GM19452 (cell line): ENCODE measurements at regions not wholly inside any gene's neighbourhood (a gene's known extent, or its start where the extent isn't known, plus 50 kb on each side); places are given as distances from the start of the nearest gene placed in this dataset.

Experiments
- ATAC-seq: cut with Tn5 transposase; IDR thresholded peaks from one replicate; pipeline ENCODE4 v1.9.1; 2021; ENCODE audit not compliant: unreplicated experiment

DNA sequence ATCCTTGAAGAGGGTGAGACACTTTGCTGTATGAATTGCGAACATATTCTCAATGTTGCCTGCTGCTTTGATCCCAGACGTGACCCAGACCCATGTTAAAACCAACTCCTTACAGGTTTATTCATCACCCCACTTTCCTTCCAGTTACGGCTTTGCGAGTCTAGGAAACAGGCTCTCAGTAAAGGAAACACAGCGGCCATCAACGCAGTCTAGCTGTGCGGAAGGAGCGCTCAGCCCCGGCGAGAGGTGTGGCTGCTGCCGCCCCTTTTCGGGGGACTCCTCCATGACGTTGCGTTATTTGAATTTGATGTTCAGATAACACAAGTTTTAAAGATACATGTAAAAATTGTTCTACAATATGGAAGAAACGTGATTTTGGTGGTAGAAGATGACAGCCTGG is 206.4 kb upstream of the FAT1 start:
- ATAC-seq: no peak

GRCh38 chr4:186931519-186931918 is 207.9 kb upstream of the FAT1 start:
- ATAC-seq: no peak

DNA sequence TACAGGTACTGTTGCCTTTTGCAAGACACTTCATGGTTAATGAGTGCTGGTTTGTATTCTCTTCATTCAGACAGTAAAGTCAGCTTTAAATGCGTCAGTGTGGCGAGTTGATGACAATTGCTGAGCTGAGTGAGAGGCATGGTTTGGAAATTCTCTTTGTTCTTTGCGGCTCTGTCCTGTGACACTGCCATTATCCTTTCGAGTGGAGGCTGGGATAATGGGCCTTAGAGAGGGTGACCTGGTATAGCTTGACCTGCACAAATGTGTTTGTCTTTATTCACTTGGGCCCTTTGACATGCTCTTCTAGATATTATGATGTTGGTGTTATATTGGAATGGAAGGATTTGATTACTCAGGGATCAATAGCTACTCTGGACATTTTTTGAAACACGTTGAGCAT is 208.5 kb upstream of the FAT1 start:
- ATAC-seq: no peak

- ATAC-seq: no peak
Observed at GRCh38 chr4:186932631-186933187, 209.1 kb upstream of the FAT1 start.

DNA sequence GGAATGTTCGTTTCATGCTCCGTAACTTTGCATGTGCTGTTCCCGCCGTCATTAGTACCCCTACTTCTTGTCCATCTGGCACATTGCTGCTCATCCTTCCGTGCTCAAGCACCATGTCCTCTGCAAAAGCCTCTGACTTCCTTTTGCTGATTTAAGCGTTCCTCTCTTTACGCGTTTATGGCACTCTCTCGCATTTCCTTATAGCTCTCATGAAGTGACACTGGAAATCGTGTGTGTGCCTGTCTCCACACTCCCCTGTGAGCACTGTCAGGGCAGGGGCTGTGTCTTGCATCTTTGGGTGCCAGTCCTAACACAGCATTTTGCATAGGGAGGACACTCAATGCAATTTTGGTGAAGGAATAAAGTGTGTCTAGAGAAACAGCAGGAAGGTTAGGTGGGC is 210.6 kb upstream of the FAT1 start:
- ATAC-seq: no peak

DNA sequence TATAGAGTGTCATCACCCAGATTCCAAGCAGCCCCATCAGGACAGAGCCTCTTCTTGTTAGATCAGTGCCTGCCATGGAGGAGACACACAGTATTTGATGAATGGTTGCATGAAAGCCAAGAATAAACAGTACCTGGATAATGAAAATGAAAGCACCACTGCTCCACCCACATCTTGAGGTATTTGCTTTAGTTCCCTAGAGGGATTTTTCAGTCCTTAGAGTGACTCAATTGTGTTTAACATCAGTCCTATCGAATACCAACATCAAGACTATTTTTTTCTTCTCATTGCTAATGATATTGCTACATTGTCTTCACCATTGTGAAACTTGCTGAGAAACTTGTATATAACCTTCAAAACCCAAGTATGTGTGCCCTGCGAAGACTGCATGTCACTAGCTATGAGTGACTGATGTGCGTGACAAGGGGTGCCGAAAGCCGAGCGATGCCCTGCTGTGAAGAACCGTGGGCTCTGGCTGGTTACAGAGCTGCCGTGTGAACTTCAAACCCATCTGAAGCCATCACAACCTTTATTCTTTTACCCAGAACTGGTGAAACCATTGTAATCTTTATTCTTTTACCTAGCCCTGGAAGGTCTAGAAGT is 211.3 kb upstream of the FAT1 start:
- no peak for ATAC-seq

DNA sequence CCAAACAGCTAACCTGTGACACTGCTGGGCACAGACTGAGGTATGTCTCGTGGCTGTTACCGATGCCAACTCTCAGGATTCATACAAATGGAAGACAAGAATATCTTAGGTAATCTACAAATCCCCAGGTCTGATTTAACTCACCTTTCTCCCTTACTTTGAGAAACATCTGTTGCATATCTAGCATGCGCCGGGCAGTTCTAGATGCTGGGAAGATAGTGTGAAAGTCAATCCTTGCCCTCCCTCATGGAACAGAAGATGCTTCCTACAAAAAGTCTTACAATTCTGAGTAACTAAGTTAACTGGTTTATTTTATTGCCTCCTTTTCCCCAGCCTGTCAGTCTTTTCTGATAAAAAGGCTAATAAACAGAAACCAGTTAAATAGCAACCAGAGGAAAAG is 212.2 kb upstream of the FAT1 start:
- no peak for ATAC-seq

DNA sequence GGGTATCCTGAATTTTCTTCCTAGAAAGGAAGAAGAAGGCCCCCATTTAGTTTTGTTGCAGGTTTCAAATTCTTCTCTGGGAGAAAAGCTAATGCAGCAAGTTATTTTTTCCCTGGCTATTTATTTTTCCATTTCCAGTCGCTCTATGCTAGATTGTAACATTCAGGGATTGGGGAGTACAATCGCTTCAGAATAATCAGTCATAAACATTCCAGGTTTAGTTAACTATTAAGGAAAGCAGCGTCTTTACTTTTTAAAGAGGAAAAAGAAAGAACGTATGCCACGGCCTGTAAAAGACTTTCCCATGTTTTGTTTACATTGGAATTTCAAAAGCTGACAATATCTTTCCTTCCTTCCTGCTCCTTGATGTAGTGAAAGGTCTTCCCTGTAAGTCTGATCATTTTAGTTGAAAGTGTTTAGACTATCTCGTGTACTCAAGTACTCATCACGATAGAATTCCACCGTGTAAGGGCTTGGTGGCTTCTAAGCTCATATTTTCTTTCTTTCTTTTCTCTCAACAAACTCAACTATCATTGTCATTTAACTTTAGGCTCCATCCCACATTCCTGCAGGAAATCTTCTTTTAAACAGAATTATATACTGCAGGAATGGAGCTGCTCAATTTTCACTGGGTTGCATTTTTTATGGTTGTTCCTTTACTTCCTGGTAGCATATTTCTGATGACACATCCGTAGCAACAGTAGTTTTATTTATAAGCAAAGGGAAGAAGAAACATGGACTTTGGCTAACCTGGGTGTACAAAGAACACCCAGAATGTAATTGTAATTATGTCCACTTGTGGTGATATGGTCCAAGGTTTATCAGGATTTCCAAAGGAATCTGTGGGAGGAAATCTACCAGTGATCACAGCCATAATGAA is 213.1 kb upstream of the FAT1 start:
- ATAC-seq: no peak

DNA sequence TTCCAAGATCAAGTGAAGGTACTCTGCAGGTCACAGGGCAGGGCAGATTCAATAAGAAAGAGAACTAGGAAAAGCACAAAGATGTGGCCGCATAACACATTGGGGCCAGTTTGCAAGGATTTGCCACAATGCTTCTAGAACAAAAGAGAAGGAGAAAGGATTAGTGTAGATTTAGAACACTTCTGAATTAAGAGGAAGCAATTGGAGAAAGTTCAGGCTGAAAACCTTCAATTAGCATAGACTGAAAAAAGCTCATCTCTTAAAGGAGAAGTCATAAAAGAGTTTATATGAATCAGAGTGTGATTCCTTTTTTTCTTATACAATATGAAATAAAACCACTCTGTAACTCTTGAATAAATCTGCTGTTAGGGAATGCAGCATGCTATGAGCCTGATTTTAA is 215.6 kb upstream of the FAT1 start:
- ATAC-seq: no peak

- ATAC-seq: no peak
Observed at GRCh38 chr4:186939766-186940165, 216.1 kb upstream of the FAT1 start.

DNA sequence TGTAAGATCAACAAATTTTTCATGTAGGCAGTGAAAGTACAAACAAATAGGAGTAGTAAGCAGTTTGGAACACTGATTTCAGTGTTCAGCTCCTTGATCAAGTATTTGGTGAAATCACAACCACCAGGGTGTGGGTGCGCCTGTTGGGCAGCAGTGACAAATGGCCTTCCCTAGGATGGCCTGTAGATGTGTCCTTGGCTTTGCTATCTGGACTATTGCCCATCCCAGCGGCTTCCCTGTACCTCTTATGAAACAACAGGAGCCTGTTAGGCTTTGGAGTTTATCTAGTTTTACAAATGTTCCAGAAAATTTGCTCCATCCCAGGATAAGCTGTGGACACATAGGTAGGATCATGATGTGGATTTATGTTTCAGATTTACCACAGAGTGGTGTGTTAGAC is 216.8 kb upstream of the FAT1 start:
- no peak for ATAC-seq

- ATAC-seq: no peak
Observed at GRCh38 chr4:186942758-186943377, 219.2 kb upstream of the FAT1 start.

GRCh38 chr4:186943411-186943810 is 219.8 kb upstream of the FAT1 start:
- no peak for ATAC-seq

DNA sequence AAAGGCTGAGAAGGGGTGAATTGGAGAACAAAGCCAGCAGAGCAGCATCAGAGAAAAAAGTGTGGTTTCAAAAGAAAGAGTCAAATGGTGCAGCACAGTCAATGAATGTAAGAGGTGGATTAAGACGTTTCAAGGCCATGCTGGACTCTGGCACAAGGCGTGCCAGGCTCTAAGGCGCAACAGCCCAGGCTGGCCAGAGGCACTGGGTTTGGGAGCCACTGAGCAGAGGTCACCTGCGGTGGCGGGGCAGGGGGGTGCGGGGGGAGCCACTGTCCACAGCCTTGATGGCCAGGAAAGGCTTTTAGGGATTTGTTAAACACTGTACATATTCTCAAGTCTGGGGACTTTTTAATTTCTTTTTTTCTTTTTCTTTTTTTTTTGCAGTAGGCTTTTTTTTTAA is 222.5 kb upstream of the FAT1 start:
- no peak for ATAC-seq

DNA sequence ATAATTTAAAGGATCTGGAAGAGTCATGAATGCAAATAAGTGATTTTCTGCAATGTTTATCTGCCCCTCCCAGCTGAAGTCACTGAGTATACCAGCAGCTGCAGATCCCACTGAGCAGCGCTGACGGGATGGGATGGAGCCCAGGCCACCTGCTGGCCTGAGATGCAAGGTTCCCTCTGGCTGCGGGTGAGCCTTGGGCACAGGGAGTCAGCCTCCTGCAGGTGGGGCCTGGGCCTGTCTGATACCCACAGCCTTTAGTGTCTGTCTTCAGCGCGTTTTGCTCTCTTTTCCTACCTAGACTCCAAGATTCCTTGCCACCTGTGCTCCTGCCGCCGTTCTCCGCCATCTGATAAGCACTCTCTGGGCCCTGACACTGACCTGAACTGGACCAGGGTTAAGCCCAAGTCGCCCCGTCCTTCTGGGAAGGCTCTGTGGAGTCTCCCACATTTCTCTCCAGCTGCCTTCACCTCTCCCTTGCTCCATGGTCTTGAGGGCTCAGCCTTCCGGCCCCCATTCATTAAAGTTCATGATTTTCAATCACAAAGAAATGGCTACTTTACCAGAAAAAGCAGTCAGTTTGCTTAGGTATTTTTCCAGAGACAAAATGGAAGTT is 223.1 kb upstream of the FAT1 start:
- ATAC-seq: no peak

DNA sequence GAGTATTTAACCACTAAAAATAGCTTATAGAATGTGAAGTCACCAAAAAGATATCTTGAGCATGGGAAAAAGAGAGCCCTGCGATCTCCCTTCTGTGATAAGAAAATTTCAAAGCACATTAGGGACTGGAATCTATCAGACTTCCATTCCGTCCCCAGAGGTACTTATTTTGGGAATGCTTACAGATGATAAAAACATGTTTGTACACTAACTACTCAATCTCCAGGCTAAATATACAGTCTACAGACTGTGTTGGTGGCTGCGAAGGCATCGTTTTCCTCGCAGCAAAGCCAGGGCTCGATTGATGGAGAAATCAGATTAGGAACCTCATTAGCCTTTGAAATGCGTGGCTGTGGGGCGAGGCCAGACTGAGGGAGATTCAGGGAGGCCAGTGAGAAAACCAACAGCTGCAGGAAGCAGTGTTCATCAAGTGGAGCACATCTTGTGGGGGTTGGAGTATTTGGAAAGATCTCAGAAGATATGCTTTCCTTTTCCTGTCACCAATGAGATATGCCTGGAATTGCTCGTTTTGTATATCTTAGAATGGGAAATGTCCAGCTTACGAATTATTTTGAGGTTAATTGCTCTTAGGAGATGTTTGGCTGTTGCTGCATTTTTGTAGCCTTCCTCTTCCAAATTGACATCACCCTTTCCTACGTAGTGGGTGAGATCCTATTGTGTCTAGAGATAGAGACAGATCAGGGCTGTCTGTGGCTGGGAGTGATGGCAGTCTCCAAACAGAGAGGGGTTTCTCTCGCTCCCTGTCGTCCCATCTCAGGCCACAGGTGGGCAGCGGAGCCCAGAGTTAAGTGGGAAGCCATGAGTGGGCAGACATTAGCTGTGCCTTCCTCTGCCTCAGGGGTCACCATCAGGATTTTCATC is 224.9 kb upstream of the FAT1 start:
- no peak for ATAC-seq

DNA sequence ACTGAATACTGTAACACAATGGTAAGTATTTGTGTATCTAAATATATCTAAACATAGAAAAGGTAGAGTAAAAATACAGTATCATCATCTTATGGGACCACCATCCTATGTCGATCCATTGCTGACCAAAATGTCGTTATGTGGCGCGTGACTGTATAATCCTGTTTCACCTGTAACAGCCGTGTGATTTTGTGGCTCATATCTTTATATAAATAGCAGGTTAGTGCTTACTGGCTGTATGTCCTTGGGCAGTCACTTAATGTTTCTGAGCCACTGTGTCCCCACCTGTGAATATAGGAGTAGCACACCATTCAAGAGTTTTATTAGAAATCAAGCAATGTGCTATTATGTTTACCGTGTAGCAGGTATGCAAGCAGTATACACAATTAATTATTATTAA is 226.2 kb upstream of the FAT1 start:
- no peak for ATAC-seq

DNA sequence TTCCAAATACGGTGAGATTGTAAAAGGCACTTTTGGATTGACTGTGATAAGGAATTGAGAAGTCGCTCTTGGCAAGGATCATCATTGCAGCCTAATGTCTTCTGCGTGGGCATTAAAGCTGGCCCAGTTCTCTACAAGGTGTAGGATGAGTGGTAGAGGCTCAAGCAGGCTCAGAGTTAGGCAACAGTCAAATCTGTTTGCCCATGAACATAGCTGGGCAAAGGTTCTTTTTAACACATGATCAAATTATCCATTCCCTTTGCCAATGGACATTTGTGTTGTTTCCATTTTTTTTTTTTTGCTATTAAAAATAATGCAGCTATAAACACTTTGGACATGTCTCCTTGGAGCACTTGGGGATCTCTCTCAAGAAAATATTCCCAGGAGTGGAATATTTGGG is 229.1 kb upstream of the FAT1 start:
- no peak for ATAC-seq

DNA sequence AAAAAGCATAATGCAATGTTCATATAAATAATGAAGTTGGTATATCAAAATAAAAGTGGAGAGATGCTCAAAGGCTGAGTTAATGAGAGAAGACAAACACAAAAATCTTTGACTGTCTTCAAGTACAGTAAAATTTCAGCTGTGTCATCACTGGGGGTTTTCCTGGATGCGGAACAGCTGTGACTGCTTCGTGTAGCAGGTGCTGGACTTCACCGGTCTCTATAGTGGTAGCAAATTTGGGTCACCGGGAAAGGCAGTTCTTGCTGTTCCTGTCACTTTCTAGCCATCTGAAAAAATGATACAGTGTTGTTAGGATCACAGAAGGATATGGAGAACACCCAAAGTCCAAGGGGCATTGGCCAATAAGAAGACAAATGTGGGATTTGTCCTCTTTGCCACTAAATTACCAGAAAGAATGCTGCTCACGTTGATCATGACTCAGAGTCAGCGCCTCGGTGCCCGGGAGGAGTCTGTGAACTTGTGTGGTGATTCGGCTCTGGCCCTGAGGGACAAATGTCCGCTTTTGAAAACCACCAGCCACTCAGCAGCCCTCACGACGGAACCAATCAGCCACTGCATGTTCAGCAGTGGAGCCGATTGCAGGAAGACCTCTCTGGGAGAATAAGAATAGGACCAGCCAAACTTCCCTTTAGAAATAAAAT is 230.1 kb upstream of the FAT1 start:
- no peak for ATAC-seq

DNA sequence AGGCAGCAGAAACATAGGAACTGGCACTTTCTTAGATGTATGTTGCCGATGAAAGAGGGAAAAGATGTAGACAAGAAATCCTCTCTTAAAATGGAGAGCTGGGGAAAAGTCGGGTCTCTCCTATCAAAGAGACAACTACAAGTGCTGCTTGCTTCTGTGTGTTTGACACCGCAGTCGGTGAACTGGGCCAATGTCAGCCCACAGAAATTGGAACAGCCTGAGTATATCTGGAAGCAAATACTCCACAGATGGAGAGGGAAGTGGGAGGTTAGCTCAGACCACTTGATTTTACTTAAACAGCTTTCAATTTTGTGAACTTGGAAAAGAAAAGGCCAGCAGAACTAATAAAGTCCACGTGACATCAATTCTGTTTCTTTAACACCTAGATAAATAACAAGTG is 230.9 kb upstream of the FAT1 start:
- no peak for ATAC-seq
